NCI-H1436 (cell line): ENCODE measurements at regions not wholly inside any gene's neighbourhood (a gene's known extent, or its start where the extent isn't known, plus 50 kb on each side); places are given as distances from the start of the nearest gene placed in this dataset.

Source experiments
- DNase-seq: peaks from one replicate; lab custom pipeline; 2025; lab: John Stamatoyannopoulos, UW

GRCh38 chr4:152159773-152160172, 376.1 kb downstream of the FBXW7 start:
- no peak for DNase-seq

GRCh38 chr4:152158225-152158624, 377.7 kb downstream of the FBXW7 start:
- no peak for DNase-seq

DNA sequence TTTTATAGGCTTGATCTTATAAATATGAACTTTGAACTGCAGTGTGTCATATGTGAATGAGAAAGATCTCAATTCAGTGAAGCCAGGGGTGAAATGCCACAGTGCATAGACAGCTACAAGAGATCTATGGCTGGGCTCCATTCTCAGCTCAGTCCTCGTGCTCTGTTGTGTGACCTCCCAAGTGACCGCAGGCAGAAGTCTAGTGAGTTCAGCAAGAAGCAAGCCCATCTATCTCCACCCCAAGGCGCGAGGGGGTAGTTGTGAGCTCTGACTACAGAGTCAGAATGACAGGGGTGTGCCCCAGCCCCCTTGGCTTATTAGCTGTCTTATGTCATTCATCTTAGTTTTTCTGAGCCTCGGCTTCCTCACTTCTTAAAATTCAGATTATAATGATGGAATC, 378.3 kb downstream of the FBXW7 start:
- DNase-seq: no peak

- DNase-seq: no peak
Measured at GRCh38 chr4:152156442-152156841, 379.4 kb downstream of the FBXW7 start.

DNA sequence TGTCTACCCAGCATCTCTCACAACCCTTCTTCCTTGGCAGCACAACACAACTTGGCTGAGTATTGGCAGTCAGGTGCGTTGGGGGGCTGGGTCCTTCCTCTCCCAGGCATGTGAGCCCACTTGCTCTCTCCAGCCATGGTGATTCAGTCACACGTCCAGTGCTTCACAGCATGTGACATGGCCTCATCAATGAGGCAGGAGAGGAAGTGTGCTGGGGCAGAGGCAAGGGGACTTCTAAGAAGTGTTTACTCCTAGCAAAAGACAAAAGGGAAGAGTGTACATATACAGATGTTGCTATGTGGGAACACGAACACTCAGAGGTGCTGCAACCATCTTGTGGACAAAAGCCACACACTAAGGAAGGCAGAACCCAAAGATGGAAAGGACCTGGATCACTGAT, 380.8 kb downstream of the FBXW7 start:
- DNase-seq: no peak

GRCh38 chr4:152154433-152154832, 381.5 kb downstream of the FBXW7 start:
- no peak for DNase-seq

DNA sequence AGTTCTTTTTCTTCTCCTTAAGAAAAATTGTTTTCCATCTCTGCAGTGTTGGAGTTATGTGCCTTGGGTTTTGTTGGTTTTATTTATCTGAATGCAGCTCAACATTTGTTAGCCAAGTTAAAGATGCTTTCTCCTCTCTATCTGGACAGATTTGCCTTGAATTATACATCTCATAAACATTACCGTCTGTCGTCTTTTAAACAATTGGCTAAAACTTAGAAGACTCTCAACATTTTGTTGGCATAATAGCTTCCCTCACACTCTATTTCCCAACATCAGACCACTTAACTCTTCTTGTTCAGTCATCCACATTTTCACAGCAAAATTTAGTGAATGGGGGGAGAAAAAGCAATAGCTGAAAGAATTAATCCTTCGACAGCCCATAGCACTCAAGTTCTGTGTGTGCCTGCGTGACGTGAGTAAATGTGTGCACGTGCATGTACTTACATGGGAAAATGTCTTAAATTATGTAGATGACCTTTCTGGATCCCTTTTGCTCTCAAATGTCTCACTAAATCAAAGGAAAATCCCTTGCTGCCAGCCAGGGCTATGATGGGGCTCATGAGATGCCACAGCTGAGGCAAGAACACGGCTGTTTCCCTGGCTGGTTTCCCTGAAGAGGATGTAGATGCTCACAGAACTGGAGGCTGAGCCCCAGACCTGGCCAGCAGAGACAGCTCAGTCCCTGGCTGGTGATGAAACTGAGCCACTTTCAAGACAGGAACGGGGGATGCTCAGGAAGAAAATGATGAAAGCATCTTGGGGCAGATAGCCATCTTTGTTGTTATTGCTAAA, 382.2 kb downstream of the FBXW7 start:
- DNase-seq: no peak

GRCh38 chr4:152150214-152150613, 385.7 kb downstream of the FBXW7 start:
- no peak for DNase-seq

- DNase-seq: no peak
Measured at GRCh38 chr4:152149745-152150144, 386.1 kb downstream of the FBXW7 start.

DNA sequence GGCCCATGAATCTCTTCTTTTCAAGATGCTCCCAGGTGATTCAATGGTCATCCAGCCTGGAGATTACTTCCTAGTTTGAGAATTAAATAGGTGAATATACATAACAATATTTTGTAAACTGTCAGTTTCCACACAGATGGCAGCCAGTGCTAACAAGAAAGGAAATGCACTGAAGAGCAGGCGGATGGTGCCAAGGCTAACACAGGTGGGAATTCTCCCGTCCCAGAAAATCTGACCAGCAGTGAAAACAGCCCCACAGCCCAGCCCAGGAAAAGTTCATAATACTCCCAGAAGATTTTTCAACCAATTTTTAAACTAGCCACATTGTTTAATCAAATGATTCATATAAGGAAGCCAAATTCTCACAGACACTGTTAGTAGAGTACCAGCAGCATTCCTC, 387.2 kb upstream of the GATB start:
- no peak for DNase-seq

DNA sequence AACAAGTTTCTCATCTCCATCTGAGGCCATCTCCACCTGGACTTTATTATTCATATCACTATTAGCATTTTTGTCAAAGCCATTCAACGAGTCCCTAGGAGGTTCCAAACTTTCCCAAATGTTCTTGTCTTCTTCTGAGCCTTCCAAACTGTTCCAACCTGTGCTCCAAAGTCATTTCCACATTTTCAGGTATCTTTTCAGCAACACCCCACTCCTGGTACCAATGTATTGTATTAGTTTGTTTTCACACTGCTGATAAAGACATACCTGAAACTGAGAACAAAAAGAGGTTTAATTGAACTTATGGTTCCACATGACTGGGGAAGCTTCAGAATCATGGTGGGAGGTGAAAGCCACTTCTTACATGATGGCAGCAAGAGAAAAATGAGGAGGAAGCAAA, 385.4 kb upstream of the GATB start:
- no peak for DNase-seq

DNA sequence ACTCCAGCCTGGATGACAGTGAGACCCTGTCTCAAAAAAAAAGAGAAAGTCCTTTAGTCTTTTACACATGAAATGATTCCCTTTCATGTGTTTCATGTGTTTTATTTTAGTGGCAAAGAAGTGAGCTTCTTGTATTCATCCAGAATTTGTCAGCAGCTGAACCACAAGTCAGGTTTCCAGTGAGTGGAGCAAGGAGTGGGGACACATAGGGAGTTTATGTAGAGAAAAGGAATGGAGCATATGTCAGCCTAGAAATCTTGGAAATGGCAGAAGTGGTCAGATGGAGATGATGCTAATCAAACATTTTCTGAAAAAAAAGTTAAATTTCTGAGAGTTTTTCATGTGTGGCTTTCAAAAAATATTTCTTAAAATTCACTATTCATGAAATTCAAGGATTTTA, 383.0 kb upstream of the GATB start:
- DNase-seq: no peak

- no peak for DNase-seq
Measured at GRCh38 chr4:152138451-152138850, 377.6 kb upstream of the GATB start.

DNA sequence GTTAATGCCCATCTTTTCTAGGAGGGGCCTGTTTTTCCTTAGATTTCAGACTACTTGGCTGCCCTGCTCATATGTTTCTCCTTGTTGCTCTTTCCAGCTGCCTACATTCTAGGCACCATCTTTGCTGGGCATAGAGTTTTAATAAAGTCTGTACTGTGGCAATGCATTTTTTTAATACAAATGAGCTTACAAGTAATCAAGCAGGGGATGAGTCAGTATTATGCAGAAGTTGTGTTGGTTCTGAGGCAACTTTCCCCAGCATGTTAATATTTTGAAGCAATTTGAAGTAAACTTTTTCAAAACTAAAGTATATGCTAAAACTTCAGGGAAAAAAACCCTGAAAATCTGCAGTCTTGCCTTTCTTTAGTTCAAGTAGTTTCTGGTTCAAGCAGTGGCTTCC, 372.0 kb upstream of the GATB start:
- DNase-seq: no peak

DNA sequence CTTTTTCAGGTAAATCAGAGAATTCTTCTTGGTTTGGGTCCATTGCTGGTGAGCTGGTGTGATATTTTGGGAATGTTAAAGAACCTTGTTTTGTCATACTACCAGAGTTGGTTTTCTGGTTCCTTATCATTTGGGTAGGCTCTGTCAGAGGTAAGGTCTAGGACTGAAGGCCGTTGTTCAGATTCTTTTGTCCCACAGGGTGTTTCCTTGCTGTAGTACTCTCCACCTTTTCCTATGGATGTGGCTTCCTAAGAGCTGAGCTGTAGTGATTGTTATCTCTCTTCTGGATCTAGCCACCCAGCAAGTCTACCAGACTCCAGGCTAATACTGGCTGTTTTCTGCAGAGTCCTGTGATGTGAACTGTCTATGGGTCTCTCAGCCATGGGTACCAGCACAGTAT, 367.5 kb upstream of the GATB start:
- no peak for DNase-seq

DNA sequence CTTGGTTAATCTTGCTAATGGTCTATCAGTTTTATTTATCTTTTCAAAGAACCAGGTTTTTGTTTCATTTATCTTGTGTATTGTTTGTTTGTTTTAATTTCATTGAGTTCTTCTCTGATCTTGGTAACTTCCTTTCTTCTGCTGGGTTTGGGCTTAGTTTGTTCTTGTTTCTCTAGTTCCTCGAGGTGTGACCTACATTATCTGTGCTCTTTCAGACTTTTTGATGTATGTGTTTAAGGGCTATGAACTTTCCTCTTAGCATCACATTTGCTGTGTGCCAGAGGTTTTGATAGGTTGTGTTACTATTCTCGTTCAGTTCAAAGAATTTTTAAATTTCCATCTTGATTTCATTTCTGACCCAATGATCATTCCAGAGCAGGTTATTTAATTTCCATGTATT, 365.4 kb upstream of the GATB start:
- DNase-seq: no peak

DNA sequence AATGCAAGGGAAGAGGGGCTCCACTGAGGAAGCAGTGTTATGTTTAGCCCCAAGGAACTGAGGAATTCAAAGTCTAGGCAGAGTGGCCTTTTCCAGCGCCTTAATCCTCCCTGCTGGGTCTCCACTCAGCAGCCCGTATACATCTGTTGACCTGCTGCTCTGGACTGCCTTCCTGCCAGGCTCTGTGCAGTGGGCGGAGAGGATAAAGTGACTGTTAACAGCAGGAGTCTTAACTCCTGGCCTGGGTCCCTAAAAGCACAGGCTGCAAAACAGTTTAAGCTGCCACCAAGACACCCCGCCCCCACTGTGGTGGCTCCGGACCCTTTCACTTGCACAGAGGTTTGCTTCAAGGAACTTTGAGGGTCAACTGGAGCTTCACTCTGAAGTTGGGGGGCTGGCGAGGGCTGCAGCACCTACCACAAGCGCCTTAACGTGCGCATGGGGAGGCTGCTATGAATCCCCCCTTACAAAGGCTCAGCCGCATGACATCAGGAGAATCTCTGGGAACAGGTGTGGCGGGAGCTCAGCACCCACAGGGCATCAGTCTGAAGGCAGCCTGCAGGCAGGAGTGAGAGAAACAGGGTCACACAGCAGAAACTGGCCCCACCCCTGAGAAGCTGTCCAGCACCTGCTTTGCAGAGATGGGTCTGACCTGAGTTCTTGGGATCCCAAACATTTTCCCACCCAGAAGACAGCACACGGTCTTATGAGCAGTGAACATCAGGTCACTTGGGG, 358.2 kb upstream of the GATB start:
- DNase-seq: no peak

- DNase-seq: no peak
Measured at GRCh38 chr4:152117933-152118507, 357.2 kb upstream of the GATB start.

- DNase-seq: no peak
Measured at GRCh38 chr4:152117520-152117919, 356.7 kb upstream of the GATB start.

GRCh38 chr4:152117054-152117453, 356.2 kb upstream of the GATB start:
- DNase-seq: no peak

GRCh38 chr4:152115794-152116193, 355.0 kb upstream of the GATB start:
- DNase-seq: no peak

DNA sequence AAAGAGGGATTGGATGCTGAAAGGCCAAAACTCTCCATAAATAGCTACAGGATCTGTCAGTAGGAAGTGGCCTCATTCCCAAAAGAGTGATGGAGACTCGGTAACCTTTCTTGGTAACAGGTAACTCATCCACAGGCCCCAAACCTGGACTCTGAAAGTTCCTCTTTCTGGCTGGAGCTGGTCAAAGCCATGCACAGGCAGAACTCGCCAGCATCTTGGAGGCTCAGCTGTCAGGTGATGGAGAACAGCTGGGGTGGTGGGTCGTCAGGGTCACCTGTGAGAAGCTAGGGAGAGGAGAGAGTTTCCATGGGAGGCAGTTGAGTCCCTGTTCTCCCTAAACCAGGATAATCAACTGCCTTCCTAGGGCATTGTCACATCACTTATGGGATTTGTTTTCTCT, 354.3 kb upstream of the GATB start:
- no peak for DNase-seq

DNA sequence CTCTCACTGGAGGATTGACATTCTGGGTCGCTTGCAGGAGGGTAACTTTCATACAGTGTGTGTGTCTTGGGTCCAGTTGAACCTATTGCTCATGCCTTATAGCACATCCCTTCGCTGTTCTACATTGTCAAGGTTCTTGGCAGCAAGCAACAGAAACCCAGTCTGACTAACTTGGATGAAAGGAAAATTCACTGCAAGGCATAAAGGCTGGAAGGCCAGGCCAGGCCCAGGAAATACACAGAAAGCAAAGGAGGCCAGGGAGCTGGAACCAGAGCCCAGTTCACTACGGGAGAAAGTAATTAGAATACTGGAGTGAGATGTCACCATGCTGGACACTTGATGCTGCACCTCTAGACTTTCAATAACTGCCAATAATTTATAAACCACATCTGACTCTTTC, 353.8 kb upstream of the GATB start:
- no peak for DNase-seq
